Peyer's patch (tissue), 4 donors: ENCODE measurements at regions not wholly inside any gene's neighbourhood (a gene's known extent, or its start where the extent isn't known, plus 50 kb on each side); places are given as distances from the start of the nearest gene placed in this dataset.

Source experiments
- CTCF ChIP-seq, 6 experiments: fragments of 450-650 bp in 4 of 6; fragments of 200-600 bp in 2 of 6; sonication (generic) in 1 of 6; IDR thresholded peaks; one replicate each; pipeline ENCODE4 v1.5.1; 2017 to 2019; ENCODE audit warnings: antibody characterized with exemption in 6 of 6, mild to moderate bottlenecking in 3 of 6, moderate library complexity in 1 of 6
- POLR2A ChIP-seq, 2 donors: fragments of 450-650 bp; IDR thresholded peaks; one replicate each; pipeline ENCODE4 v1.5.1; 2017; ENCODE audit warnings: antibody characterized with exemption in 2 of 2, mild to moderate bottlenecking in 2 of 2, moderate library complexity in 2 of 2

- no peak for TF ChIP-seq POLR2A (IDR thresholded peaks at IDR 0.05)
- TF ChIP-seq CTCF (IDR thresholded peaks at IDR 0.05): no peak
Observed at GRCh38 chr5:2087980-2088379, 205.3 kb upstream of the IRX4 start.
